Endometrium (tissue), 2 donors: ENCODE measurements at regions not wholly inside any gene's neighbourhood (a gene's known extent, or its start where the extent isn't known, plus 50 kb on each side); places are given as distances from the start of the nearest gene placed in this dataset.
"Not testable (repeated sequence)": the region's sequence is repeated elsewhere in the genome, so short reads cannot be mapped to it uniquely, and the experiment has no call there.

Experiments
- FAIRE-seq: peaks from 2 replicates; lab custom pipeline; 2012; peaks lifted over from hg19 to GRCh38; lab: Jason Lieb, UNC
- donor health status: control.
- donor health status: control.

DNA sequence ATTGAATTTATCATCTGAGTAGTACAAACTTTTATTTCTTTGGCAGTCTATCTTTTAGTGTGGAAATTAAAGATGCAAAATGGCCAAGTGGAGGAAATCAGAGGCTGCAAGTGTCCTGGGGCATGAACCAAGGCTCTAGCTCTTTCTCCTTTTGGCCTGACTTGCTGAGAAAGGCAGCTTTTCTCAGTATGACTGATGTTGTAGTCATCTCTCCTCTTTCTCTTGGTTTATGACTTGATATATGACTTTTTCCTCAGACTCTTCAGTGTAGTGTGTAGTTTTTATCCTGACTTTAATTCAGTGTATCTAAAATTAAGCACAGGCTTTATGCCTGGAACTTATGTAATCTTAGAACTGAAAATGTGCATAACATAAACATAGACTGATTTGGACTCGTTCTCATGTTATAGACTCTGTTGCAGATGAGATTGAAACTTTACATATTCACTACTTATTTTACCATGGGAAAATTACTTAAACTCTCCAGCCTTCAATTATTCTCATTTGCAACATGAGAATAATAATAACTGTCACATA lies 65.7 kb downstream of the SLITRK5 start:
- no peak for FAIRE-seq

DNA sequence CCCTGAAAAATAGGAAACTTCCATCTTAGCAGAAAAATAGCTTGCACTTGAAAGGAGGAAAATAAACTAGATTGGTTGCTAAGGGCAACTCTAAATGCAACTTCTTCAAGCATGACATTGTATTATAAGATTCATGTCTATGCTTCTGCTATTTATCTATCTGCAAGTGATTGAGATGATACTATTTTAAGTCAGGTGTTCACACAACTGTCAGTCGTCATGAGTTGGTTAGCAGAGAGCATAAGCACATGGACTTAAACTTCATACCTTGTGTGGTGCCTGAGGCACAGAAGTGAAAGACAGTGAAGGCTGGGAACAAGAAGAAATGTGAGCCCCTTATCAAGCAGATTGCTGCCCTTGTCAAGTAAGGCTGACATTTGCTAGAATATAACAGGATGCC lies 82.9 kb downstream of the SLITRK5 start:
- FAIRE-seq, result no peak

DNA sequence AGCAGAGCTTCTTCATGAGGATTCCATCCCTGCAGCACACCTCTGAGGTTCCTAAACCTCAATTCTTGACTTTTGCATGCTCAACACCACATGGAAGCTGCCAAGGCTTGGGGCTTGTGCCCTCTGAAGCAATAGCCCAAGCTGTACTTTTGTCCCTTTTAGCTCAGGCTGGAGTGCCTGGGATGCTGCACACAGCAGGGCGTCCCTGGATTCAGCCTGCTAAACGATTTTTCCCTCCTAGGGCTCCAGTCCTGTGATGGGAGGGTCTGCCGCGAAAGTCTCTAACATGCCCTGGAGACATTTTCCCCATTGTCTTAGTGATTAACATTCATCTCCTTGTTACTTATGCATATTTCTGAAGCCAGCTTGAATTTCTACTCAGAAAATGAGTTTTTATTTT lies 98.3 kb downstream of the SLITRK5 start:
- FAIRE-seq, result no peak

DNA sequence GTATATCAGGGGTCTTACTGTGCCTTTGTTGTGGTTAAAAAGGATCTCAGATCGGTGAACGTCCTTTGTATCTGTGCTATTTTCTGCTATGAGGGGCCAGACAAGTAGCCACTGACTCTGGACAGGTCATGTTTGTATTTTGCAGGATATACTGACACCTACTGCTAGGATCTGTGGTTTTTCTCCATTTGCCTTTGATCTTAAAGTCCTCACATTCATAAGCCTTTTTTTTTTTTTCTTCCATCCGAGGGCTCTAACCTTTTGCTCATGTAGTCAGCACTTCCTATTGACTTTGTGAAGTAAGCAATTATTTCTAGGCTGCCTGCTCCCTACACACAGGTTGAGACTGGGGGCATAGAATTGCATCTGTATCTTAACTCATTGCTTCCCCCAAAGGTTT lies 106.2 kb downstream of the SLITRK5 start:
- no peak for FAIRE-seq

DNA sequence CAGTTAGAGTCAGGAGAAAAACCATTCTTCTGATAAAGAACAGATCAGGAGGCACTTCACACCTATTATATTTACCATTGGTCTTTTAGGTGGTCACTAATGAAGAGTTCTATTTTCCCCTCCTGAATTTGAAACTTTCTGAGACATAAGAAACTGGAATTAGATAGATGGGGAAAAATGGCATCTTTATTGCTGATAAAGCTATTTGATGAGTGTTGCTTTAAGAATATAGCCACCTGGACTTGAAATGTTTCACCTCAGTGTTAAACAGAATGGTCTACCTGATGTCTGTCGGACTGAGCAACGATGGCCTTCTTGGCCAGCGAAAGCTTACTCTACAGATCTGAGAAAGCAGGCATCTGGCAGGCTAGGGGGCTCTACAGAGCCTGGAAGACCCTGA lies 107.0 kb downstream of the SLITRK5 start:
- FAIRE-seq, result no peak

DNA sequence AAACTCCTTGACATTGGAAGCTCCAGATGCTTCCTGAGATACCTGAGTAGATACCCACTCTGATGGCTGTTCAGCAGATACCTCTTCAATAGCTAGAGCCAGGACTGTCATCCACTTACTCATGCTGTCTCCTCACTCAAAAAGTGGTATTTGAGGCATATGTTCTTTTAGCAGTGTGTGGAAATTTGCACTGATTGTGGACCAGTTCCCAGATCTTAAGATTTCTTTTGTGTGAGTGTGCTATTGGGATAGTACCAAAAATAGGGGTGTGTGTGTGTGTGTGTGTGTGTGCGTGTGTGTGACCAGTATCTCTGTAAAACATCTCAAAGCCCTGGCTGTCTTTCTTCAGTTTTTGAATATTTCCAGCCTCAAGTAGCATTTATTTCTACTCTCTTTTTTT lies 108.3 kb downstream of the SLITRK5 start:
- FAIRE-seq, result no peak

DNA sequence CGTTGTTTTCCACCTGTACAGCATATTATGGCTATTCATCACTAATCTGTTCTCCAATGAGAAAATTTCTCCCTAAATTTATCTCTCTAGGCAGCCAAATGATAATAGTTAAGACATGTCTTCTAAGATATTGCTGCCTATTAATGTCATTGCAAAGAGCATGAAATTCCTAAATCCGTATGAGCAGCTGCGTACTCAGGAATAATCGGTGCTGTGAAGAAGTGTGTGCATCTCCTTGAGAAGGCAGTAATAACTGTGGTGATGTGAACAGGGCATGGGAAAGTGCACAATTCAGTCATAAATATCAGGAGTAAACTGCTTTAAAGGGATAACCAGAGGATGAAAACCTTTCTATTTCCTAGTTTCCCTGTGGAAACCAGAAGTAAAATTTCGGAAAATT lies 112.2 kb downstream of the SLITRK5 start:
- FAIRE-seq, result no peak

DNA sequence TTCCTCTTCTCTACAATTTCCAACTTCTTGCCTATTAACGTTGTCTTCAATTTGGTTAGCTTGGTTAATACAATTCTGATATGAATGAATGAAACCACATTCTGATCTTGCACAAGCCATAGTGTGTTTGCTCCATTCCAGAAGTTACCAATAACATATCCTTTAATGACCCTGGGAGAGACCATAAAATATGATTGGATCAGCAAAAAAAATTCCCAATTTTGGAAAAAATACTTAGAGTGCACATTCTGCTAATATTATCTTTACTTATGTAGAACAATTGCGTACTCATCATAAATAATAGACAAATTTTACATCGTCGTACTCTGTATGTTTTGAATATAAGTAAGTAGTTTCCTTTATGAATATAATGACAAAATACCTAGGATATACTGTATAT lies 117.2 kb downstream of the SLITRK5 start:
- FAIRE-seq, result no peak

DNA sequence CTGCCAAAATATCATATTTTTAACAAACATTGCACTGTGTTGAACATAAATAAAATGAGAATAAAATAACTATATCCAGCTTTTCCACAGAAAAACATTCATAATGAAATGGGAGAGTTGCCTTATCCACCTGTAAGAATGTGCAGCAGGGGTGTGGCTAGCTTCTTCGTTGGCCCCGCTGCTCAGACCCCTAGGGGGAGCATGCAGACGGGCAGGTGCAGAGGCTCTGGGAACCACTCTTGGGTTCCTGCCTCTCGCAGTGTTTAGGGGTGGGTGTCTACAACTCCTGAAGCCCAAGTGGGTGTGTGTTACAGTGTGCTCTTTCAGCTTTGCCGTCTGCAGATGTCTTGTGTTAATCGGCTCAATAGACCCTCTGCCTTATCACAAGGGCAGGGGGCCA lies 121.7 kb downstream of the SLITRK5 start:
- no peak for FAIRE-seq

DNA sequence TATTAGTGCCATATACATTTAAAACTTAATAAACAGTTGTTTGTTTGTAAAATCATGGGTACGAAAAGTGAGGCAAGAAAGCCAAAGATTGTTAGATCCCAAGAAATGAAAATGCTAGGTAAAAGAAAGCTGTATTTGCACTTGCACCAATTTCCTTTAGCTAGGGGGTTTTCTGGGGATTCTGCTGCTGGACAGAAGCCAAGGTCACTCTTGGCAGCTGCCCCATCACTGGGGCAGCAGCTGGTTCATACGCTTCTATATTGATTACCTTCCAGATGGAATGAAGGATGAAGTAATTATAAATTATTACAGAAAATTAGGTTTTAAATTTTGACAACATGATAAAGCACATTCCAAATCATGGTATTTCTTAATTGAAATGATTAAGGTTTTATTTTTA lies 127.4 kb downstream of the SLITRK5 start:
- FAIRE-seq, result no peak

DNA sequence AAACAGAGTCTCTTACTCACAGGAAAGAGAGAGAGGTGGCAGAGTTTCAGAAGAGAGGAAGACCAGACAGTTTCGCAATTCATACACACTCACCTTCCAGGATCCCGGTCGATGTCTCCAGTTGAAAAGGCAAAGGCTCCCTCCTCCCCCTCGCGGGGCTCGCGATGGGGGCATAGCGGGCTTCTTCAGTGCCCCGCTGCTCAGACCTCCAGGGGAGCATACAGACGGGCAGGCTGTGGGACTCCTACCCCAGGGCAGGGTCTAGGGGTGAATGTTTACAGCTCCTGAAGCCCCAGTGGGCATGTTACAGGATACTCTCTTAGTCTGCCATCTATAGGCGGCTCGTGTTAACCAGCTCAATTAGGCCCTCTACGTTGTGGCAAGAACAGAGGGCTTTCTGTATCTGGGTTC lies 139.2 kb downstream of the SLITRK5 start:
- FAIRE-seq, result no peak

DNA sequence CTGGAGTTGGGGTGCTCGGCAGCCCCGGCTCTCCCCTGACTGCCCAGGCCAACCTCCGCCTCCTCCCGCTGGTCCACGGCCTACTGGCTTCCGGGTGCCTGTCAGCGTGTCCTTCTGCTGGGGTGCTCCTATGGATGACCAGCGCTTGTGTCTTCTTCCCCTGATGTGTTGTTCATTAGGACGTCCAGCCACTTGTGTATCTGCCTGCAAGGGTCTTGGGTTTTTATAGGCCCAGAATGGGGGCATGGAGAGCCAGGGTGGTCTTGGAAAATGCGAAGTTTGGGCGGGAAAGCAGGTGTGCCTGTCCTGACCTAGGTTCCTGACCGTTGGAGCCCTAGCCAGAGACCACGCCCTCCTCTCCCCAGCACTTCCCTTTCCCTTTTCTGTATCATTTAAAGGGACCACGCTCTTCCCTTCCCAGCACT lies 139.8 kb downstream of the SLITRK5 start:
- no peak for FAIRE-seq

DNA sequence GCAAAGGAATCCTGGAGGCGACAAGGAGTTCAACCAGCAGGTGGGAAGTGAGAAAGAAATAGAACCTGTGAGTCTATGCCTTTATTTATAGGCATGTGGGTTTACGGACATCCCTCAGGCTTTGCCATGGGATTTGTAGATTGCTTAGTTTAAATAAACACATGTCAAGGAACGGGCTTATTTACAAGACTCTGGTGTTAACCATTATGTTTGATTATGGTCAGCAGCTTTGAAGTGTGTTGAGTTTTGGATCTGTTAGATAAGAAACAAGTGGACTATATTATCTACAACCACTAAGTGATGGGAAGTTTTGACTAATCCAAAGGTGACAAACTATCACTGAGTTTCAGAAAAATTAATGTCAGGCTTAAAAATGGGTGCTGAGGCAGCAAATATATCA lies 143.2 kb downstream of the SLITRK5 start:
- FAIRE-seq, result no peak

DNA sequence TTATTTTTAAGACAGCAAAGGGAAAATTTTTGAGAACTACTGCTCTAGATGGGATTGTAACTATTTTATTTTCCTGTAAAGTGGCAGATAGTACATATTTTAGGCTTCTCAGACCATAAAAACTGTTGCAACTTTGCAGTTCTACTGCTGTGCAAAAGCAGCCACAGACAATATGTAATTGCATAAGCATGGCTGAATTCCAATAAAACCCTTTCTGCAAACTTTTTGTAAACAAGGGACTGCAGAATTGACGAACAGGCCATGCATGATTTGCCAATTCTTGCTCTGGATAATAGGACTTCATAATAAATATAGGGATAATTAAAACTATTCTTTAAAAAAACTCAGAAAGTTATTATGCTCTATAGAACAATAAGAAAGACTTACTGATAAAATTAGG lies 149.1 kb downstream of the SLITRK5 start:
- FAIRE-seq, result no peak

DNA sequence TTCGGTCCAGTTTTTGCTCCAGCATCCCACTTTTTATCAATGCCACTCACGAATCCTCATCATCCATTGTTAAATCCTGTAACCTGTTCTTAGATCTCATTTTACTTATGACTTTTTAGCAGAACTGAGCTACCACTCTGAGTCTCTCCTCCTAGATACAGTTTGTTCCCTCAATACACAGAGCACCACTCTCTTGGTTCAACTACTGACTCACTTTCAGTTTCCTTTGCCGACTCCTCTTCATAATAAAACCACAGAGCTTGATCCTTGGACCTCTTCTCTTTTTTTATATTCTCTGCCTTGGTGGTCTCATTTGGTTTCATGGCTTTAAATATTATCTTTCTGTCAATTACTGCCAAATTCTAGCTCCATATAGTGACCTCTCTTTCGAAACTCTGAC lies 150.3 kb downstream of the SLITRK5 start:
- FAIRE-seq, result no peak

DNA sequence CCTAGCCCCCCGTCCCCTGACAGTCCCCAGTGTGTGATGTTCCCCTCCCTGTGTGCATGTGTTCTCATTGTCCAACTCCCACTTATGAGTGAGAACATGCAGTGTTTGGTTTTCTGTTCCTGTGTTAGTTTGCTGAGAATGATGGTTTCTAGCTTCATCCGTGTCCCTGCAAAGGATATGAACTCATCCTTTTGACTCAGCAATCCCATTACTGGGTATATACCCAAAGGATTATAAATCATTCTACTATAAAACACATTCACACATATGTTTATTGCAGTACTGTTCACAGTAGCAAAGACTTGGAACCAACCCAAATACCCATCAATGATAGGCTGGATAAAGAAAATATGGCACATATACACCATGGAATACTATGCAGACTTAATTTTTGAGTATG lies 155.1 kb downstream of the SLITRK5 start:
- FAIRE-seq, result not testable (repeated sequence)

DNA sequence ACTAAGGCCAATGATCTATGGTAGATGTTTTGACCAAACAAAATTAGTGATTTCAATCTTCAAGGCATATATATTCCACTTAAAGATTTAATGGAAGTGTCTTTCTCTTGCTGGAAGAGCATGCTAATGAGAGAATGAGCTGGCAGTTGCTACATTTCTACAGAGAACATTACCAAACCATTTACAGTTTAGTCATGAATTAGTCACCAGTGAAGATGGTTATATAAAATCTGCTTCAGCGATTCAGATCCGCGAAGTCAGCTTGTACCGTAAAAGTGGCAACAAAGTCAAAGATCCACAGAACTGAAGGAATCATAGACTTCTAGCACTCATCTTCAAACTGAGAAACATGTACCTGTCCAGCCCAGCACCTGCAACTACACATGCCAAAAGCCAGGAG lies 156.3 kb downstream of the SLITRK5 start:
- no peak for FAIRE-seq

DNA sequence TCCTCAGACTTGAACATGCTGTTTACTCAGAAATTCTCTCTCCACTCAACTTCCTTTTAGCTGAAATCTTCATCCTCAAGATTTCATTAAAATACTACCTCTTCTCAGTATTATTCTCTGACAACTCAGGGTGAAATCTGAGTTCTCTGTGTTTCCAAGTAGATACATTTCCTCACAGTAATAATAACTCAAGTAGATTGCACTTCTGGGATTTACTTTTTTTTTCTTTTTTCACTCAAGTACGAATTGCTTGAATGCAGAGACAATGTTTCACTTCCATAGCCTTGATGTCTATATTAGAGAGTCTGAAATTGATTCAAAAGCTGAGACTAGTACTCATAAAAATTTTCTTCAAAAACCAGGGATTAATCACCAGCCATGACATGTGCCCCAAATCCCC lies 166.4 kb downstream of the SLITRK5 start:
- FAIRE-seq, result no peak

DNA sequence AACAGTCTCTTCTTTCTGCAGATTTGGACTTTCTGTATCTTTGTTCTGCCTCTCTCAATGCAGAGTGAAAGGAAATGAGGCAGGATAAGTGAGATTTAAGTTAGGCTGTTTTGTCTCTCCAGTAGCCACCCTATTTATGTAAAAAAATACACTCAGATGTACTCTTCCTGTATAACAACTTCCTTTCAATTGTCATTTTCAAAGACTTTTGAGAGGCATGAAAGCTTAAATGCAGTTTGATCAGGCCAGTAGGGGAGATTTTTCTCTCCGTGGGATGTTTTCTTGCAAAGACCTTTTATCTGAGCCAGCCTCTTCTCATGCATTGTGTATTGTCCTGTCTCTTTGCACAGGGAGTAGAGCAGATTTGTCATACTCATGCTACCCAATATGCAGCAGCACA lies 166.8 kb downstream of the SLITRK5 start:
- FAIRE-seq, result no peak

DNA sequence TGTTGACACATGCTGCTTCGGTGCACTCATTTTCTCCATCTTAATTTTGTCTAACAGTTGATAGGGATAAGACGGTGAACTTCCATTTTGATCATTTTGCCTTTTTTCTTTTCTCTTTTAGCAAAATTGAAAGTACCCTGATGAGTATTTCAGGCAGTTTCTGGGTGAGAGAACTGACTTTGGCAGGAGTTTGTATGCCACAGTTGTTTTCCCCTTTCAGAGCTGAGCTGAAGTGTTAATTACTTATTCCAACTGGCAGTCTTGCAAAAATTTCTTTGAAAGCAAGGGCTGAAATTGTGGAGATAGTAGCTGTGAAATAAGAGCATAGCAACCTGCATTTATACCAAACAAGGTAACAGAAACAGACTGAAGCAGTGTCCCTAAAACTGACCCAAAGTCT lies 180.2 kb downstream of the SLITRK5 start:
- no peak for FAIRE-seq

DNA sequence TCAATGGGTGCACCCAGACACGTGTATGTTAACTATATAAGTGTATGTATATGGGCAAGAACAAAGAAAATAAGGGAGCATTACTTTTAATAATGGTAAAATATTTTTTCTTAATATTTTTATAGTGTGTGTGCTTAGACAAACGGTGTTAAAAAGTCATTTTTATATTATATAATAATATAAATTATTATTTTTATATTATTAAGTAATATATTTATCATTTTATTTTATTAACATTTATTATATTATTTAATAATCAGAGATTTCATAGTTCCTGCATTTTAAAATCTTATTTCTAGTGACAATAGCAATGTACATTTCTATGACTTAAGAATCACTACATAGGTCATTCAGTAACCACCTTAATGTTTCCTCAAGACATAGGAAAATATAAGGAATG lies 184.4 kb downstream of the SLITRK5 start:
- FAIRE-seq, result peak; percentile 64

DNA sequence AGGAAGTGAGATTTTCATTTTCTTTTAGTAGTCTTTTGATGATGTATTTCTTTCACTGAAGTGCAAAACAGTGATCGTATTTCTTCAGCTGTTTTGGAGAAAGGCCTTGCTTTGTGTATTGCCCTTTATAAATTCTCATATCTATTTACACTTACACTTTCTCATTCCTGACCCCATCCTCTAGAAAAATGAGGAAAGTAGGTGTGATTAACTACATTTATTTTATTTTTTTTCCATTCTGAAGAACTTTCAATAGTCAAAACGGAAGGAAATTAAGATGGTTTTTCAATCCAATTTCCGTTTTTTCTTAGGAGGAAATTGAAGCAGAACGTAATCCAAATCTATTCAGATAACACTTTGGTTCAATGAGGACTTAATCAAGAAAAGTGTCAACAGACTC lies 188.1 kb downstream of the SLITRK5 start:
- FAIRE-seq, result no peak

DNA sequence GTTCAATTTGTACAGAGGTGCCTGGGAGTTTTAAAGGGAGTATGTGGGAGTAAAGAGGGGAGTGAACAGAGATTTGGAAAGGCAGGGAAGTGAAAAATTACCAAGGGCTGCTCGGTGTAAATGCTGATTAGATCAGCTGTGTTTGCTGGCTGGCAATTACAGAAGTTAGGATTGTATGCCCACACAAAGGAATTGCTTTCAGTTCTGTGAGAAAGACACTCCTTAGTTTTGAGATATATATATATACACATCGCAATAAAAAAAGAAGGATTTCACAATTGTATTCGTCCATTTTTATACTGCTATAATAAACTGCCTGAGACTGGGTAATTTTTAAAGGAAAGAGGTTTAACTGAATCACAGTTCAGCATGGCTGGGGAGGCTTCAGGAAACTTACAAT lies 196.3 kb downstream of the SLITRK5 start:
- FAIRE-seq, result no peak

DNA sequence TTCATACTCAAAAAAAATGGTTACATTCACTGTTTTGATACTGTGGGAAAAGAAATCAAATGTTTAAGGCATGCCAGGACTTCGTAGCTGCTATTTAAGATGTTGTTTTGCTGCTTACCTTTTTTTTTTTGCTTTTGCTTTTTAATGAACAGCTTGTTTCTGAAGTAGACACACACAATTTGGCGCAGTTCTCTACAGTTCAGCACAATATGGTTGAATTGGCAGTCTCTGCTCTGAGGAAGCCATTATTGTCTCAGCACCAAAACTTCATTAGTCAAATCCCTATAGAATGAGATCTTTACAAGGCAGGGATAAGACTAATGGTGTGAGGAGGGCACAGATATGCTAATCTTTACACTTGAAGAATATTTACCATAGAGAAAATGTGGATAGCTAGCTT lies 197.6 kb downstream of the SLITRK5 start:
- FAIRE-seq, result no peak

DNA sequence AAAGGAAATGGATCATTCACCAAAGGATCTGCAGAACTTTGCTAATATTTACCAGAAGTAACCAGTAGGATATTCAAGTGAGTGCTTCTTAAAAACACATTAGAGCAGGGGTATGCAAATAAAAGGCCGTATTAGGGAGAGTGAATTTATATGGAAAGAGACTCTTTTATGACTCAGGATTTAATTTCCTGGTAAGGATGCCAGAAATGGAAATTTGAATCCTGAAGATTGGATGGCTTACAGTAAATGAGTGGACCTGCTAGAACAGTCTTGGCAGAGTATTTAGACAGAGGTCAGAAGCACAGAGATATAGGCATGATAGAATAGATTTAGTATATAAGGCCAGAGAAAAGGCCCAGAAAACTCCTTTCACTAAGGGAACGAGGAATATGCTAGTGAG lies 201.6 kb downstream of the SLITRK5 start:
- FAIRE-seq, result no peak
